HCT116 (cell line): ENCODE measurements at regions not wholly inside any gene's neighbourhood (a gene's known extent, or its start where the extent isn't known, plus 50 kb on each side); places are given as distances from the start of the nearest gene placed in this dataset.

Source experiments
- ATAC-seq: fragments of 200-7000 bp; cut with Tn5 transposase; 2 replicates; pipeline ENCODE4 v1.9.1; 2020; ENCODE audit warnings: mild to moderate bottlenecking, moderate library complexity
- BruUV-seq: library from RNA; stranded (reverse); fragments of 400-500 nt; replicated peaks from 2 replicates; lab custom pipeline; 2021; lab: Mats Ljungman, UMichigan
- CTCF ChIA-PET: fragments of 300-600 bp; sonication (Branson Sonifier 250); formaldehyde crosslinking; loops from one replicate; lab custom pipeline; 2021; ENCODE audit warnings: antibody characterized with exemption; lab: Charles Lee
- POLR2A ChIA-PET: fragments of 300-600, 350-600 bp; sonication (Branson Sonifier 250); formaldehyde crosslinking; loops from one replicate; lab custom pipeline; 2021; ENCODE audit warnings: antibody characterized with exemption; lab: Charles Lee
- RAD21 ChIA-PET, 2 experiments: fragments of 300-600 bp; sonication (Branson Sonifier 250); formaldehyde crosslinking; loops; one replicate each; lab custom pipeline; 2023; ENCODE audit warnings: low total read pairs in 2 of 2; ENCODE audit not compliant: uncharacterized antibody in 2 of 2, unreplicated experiment in 2 of 2, low non-redundant PET in 1 of 2; lab: Charles Lee
- DNase-seq: peaks from one replicate; pipeline ENCODE4 v3.0.0-alpha.2; 2010; ENCODE audit warnings: low read depth, low spot score
- H2AFZ ChIP-seq: fragments of 200-600 bp; shearing (Covaris generic), sonication (generic); 2 replicates; pipeline ENCODE4 v1.6.1; 2017; ENCODE audit warnings: low read depth, mixed run types, mixed read lengths, antibody characterized with exemption, low read length; ENCODE audit not compliant: poor library complexity, severe bottlenecking
- H3K27ac ChIP-seq: 2 replicates; pipeline ENCODE4 v1.5.1; 2012; ENCODE audit warnings: low read depth, low read length
- H3K27me3 ChIP-seq: fragments of 200-600 bp; sonication (generic); 2 replicates; pipeline ENCODE4 v1.6.1; 2016; ENCODE audit warnings: mixed run types, low read length, mixed read lengths; ENCODE audit not compliant: insufficient read depth
- H3K36me3 ChIP-seq, 2 experiments: fragments of 200-500 bp in 1 of 2; fragments of 200-600 bp in 1 of 2; sonication (Bioruptor generic) in 1 of 2; sonication (generic) in 1 of 2; 2 replicates each; pipeline versions ENCODE4 v1.5.1 to v1.6.1; 2014 to 2016; ENCODE audit warnings: low read length in 2 of 2, inconsistent platforms in 1 of 2, mixed read lengths in 1 of 2, mixed run types in 1 of 2; ENCODE audit not compliant: insufficient read depth in 2 of 2, control insufficient read depth in 1 of 2
- H3K4me1 ChIP-seq, 2 experiments: fragments of 200-600 bp in 1 of 2; sonication (generic) in 1 of 2; 2 replicates each; pipeline versions ENCODE4 v1.5.1 to v1.6.1; 2012 to 2017; ENCODE audit warnings: low read length in 2 of 2, inconsistent platforms in 1 of 2, mild to moderate bottlenecking in 1 of 2, mixed read lengths in 1 of 2, mixed run types in 1 of 2, moderate library complexity in 1 of 2; ENCODE audit not compliant: insufficient read depth in 2 of 2, control insufficient read depth in 1 of 2
- H3K4me2 ChIP-seq: fragments of 200-600 bp; sonication (generic); 2 replicates; pipeline ENCODE4 v1.6.1; 2017; ENCODE audit warnings: mixed run types, low read length, mixed read lengths
- H3K4me3 ChIP-seq, 2 experiments: fragments of 200-600 bp in 1 of 2; sonication (generic) in 1 of 2; replicated peaks in 1 of 2; 2 replicates each; pipeline ENCODE4 v1.5.1; 2011 to 2016; ENCODE audit warnings: low read length in 2 of 2, control low read depth in 1 of 2, low read depth in 1 of 2, mild to moderate bottlenecking in 1 of 2, mixed read lengths in 1 of 2, mixed run types in 1 of 2
- H3K79me2 ChIP-seq: fragments of 200-600 bp; sonication (generic); 2 replicates; pipeline ENCODE4 v1.6.1; 2017; ENCODE audit warnings: mild to moderate bottlenecking, mixed run types, low read length, moderate library complexity, mixed read lengths; ENCODE audit not compliant: insufficient read depth
- H3K9ac ChIP-seq: fragments of 200-600 bp; sonication (generic); 2 replicates; pipeline ENCODE4 v1.6.1; 2016; ENCODE audit warnings: low read length, mixed read lengths
- H3K9me2 ChIP-seq: fragments of 200-600 bp; sonication (generic), shearing (Covaris generic); 2 replicates; pipeline ENCODE4 v1.6.1; 2017; ENCODE audit warnings: mixed run types, mild to moderate bottlenecking, moderate library complexity; ENCODE audit not compliant: insufficient read depth
- H3K9me3 ChIP-seq, 2 experiments: fragments of 200-500 bp in 1 of 2; fragments of 200-600 bp in 1 of 2; sonication (Bioruptor generic) in 1 of 2; sonication (generic) in 1 of 2; 2 replicates each; pipeline ENCODE4 v1.6.1; 2014 to 2017; ENCODE audit warnings: low read length in 2 of 2, mixed read lengths in 2 of 2, inconsistent platforms in 1 of 2, low read depth in 1 of 2, mild to moderate bottlenecking in 1 of 2, mixed run types in 1 of 2, moderate library complexity in 1 of 2; ENCODE audit not compliant: control insufficient read depth in 1 of 2, insufficient read depth in 1 of 2
- H4K20me1 ChIP-seq: fragments of 200-600 bp; sonication (generic), shearing (Covaris generic); 2 replicates; pipeline ENCODE4 v1.6.1; 2017; ENCODE audit warnings: mixed run types, mild to moderate bottlenecking, moderate library complexity; ENCODE audit not compliant: insufficient read depth
- CBX3 ChIP-seq: IDR thresholded peaks from 2 replicates; pipeline ENCODE4 v1.6.1; 2012; ENCODE audit warnings: low read depth
- CEBPB ChIP-seq: IDR thresholded peaks from 2 replicates; pipeline ENCODE4 v1.6.1; 2012; ENCODE audit warnings: low read depth
- EGR1 ChIP-seq: IDR thresholded peaks from 2 replicates; pipeline ENCODE4 v1.6.1; 2012; ENCODE audit warnings: low read depth
- ELF1 ChIP-seq: IDR thresholded peaks from 2 replicates; pipeline ENCODE4 v1.6.1; 2012; ENCODE audit warnings: low read depth, borderline replicate concordance
- EZH2 ChIP-seq: fragments of 200-600 bp; sonication (generic); IDR thresholded peaks from 2 replicates; pipeline ENCODE4 v1.6.1; 2017; ENCODE audit warnings: antibody characterized with exemption, mixed run types
- EZH2phosphoT487 ChIP-seq: fragments of 200-600 bp; IDR thresholded peaks from 2 replicates; pipeline ENCODE4 v1.6.1; 2018; ENCODE audit warnings: antibody characterized with exemption, borderline replicate concordance
- FOSL1 ChIP-seq: IDR thresholded peaks from 2 replicates; pipeline ENCODE4 v1.6.1; 2012; ENCODE audit warnings: low read depth
- JUND ChIP-seq: IDR thresholded peaks from 2 replicates; pipeline ENCODE4 v1.6.1; 2012
- POLR2A ChIP-seq: IDR thresholded peaks from 2 replicates; pipeline ENCODE4 v1.7.0; 2011; ENCODE audit warnings: borderline replicate concordance; ENCODE audit not compliant: insufficient read depth, insufficient read length; ENCODE audit errors: extremely low read depth
- POLR2AphosphoS5 ChIP-seq: IDR thresholded peaks from 2 replicates; pipeline ENCODE4 v1.6.1; 2011; ENCODE audit warnings: mild to moderate bottlenecking, low read depth, low read length, moderate library complexity
- RAD21 ChIP-seq: IDR thresholded peaks from 2 replicates; pipeline ENCODE4 v1.6.1; 2012; ENCODE audit warnings: low read depth, mild to moderate bottlenecking
- SIN3A ChIP-seq: IDR thresholded peaks from 2 replicates; pipeline ENCODE4 v1.6.1; 2012; ENCODE audit warnings: low read depth
- SP1 ChIP-seq: IDR thresholded peaks from 2 replicates; pipeline ENCODE4 v1.6.1; 2012; ENCODE audit warnings: low read depth
- SRF ChIP-seq: IDR thresholded peaks from 2 replicates; pipeline ENCODE4 v1.6.1; 2012; ENCODE audit warnings: low read depth
- TCF7L2 ChIP-seq: IDR thresholded peaks from 2 replicates; pipeline ENCODE4 v1.7.0; 2011; ENCODE audit warnings: borderline replicate concordance, inconsistent platforms; ENCODE audit not compliant: insufficient read depth, insufficient read length; ENCODE audit errors: extremely low read depth
- ZFX ChIP-seq: fragments of 450-650 bp; IDR thresholded peaks from 2 replicates; pipeline ENCODE4 v1.6.1; 2017
- ZNF274 ChIP-seq: fragments of 200-500 bp; sonication (Bioruptor generic); IDR thresholded peaks from 2 replicates; pipeline ENCODE4 v1.6.1; 2014; ENCODE audit warnings: mild to moderate bottlenecking, low read depth, low read length, inconsistent platforms
- intact Hi-C: fragments of 100-400 bp; cut with micrococcal nuclease; formaldehyde crosslinking; loops from 2 replicates; pipeline ENCODE4 v1.10.0; 2022
- TF ChIP-seq, protein P1 (sequence below): IDR thresholded peaks from 2 replicates; pipeline ENCODE4 v1.6.1; 2012; ENCODE audit warnings: low read depth
- TF ChIP-seq, protein P2 (sequence below): IDR thresholded peaks from 2 replicates; pipeline ENCODE4 v1.6.1; 2012
- TF ChIP-seq, protein P3 (sequence below), 3 experiments: fragments of 200-600 bp in 1 of 3; sonication (generic) in 1 of 3; IDR thresholded peaks in 2 of 3; conservative IDR thresholded peaks in 1 of 3; 2 replicates each; pipeline ENCODE4 v1.5.1; 2012 to 2017; ENCODE audit warnings: low read depth in 2 of 3, low read length in 2 of 3, antibody characterized with exemption in 1 of 3, borderline replicate concordance in 1 of 3, control low read depth in 1 of 3, mild to moderate bottlenecking in 1 of 3, mixed read lengths in 1 of 3, mixed run types in 1 of 3, moderate library complexity in 1 of 3; ENCODE audit not compliant: insufficient read depth in 1 of 3

DNA sequence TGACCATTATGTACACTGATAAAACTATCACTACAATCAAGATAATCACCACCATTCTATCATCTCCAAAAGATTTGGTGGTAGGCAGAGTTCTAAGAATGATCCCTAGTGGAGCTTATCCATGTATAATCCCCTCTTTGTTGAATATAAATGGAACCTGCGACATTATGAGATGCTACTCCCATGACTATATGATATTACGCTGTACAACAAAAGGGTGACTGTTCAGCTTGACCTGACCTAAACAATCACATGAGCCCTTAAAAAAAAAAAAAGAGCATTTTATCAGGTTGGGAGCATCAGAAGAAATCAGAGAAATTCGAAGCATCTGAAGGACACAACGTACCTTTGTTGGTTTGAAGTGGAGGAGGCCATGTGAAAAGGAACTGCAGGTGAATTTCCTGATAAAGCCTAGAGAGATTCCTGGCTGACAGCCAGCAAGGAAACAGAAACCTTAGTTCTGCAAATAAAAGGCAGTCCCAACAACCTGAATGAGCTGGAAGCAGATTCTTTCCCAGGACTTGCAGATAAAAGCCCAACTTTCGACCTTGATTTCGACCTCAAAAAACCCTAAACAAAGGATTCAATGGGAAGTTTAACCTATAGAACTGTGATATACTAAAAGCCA is 270.7 kb downstream of the ADRA2A start:
- no peak overlapping the region for H3K27ac ChIP-seq
- ATAC-seq (no peak), DNase-seq (no peak)
- H3K4me1 ChIP-seq: no peaks in the 10 kb centered on the region
- H4K20me1 ChIP-seq: no peaks in the 10 kb centered on the region
- H3K36me3 ChIP-seq: no peaks in the 10 kb centered on the region
- intact Hi-C loops: no loop called here
- TF ChIP-seq ZNF274: no peak
- no peak for TF ChIP-seq ZFX
- TF ChIP-seq EZH2: no peak
- no peak for TF ChIP-seq EGR1
- no peak for TF ChIP-seq RAD21
- TF ChIP-seq, protein P1, sequence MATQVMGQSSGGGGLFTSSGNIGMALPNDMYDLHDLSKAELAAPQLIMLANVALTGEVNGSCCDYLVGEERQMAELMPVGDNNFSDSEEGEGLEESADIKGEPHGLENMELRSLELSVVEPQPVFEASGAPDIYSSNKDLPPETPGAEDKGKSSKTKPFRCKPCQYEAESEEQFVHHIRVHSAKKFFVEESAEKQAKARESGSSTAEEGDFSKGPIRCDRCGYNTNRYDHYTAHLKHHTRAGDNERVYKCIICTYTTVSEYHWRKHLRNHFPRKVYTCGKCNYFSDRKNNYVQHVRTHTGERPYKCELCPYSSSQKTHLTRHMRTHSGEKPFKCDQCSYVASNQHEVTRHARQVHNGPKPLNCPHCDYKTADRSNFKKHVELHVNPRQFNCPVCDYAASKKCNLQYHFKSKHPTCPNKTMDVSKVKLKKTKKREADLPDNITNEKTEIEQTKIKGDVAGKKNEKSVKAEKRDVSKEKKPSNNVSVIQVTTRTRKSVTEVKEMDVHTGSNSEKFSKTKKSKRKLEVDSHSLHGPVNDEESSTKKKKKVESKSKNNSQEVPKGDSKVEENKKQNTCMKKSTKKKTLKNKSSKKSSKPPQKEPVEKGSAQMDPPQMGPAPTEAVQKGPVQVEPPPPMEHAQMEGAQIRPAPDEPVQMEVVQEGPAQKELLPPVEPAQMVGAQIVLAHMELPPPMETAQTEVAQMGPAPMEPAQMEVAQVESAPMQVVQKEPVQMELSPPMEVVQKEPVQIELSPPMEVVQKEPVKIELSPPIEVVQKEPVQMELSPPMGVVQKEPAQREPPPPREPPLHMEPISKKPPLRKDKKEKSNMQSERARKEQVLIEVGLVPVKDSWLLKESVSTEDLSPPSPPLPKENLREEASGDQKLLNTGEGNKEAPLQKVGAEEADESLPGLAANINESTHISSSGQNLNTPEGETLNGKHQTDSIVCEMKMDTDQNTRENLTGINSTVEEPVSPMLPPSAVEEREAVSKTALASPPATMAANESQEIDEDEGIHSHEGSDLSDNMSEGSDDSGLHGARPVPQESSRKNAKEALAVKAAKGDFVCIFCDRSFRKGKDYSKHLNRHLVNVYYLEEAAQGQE: no peak
- TF ChIP-seq, protein P2, sequence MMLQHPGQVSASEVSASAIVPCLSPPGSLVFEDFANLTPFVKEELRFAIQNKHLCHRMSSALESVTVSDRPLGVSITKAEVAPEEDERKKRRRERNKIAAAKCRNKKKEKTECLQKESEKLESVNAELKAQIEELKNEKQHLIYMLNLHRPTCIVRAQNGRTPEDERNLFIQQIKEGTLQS: no peak
- no peak for TF ChIP-seq SRF
- no peak for TF ChIP-seq SIN3A
- no peak for TF ChIP-seq CBX3
- no peak for TF ChIP-seq TCF7L2
- TF ChIP-seq, protein P3, sequence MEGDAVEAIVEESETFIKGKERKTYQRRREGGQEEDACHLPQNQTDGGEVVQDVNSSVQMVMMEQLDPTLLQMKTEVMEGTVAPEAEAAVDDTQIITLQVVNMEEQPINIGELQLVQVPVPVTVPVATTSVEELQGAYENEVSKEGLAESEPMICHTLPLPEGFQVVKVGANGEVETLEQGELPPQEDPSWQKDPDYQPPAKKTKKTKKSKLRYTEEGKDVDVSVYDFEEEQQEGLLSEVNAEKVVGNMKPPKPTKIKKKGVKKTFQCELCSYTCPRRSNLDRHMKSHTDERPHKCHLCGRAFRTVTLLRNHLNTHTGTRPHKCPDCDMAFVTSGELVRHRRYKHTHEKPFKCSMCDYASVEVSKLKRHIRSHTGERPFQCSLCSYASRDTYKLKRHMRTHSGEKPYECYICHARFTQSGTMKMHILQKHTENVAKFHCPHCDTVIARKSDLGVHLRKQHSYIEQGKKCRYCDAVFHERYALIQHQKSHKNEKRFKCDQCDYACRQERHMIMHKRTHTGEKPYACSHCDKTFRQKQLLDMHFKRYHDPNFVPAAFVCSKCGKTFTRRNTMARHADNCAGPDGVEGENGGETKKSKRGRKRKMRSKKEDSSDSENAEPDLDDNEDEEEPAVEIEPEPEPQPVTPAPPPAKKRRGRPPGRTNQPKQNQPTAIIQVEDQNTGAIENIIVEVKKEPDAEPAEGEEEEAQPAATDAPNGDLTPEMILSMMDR (IDR thresholded peaks at IDR 0.05 in 2 of 3, conservative IDR thresholded peaks at IDR 0.05 in 1 of 3; ENCODE audit: borderline replicate concordance in 1 of 3, insufficient read depth in 1 of 3, low read depth in 2 of 3, low read length in 2 of 3): no peak
- TF ChIP-seq EZH2phosphoT487: no peak
- TF ChIP-seq CEBPB: no peak
- TF ChIP-seq JUND: no peak
- TF ChIP-seq FOSL1: no peak
- no peak for TF ChIP-seq POLR2A
- no peak for TF ChIP-seq POLR2AphosphoS5
- TF ChIP-seq SP1: no peak
- TF ChIP-seq ELF1: no peak
- POLR2A ChIA-PET: interaction anchor here (1.5 kb wide), 1 partner anchor 12 kb away, joined by 3 read pairs; no protein-coding TSS in a partner anchor
- no peaks in the 10 kb centered on the region for H3K9me2 ChIP-seq
- RAD21 ChIA-PET: no interaction called here
- H3K4me2 ChIP-seq: no peak overlapping the region
- no peak overlapping the region for H3K9ac ChIP-seq
- CTCF ChIA-PET: no interaction called here
- no peak overlapping the region for H2AFZ ChIP-seq
- no TSS peak for BruUV-seq
- no peaks in the 10 kb centered on the region for H3K9me3 ChIP-seq
- peaks cover 23% of the 10 kb centered on the region for H3K27me3 ChIP-seq
- H3K79me2 ChIP-seq: no peaks in the 10 kb centered on the region
- H3K4me3 ChIP-seq: no peak overlapping the region
